ENCODE measurements at regions not wholly inside any gene's neighbourhood (a gene's known extent, or its start where the extent isn't known, plus 50 kb on each side); places are given as distances from the start of the nearest gene placed in this dataset.

GRCh38 chr19:22528956-22529355 lies 105.2 kb upstream of the ZNF492 start:
- RAD21 ChIA-PET (ENCODE audit: low non-redundant PET in 1 of 2, low total read pairs in 2 of 2, uncharacterized antibody in 2 of 2, unreplicated experiment in 2 of 2): no interaction called here
- no TSS peak for BruUV-seq (replicated peaks)
- no peaks in the 10 kb centered on the region for H3K4me1 ChIP-seq (ENCODE audit: control insufficient read depth in 1 of 2, insufficient read depth in 2 of 2, low read length in 2 of 2)
- H3K27me3 ChIP-seq (ENCODE audit: insufficient read depth, low read length): no peaks in the 10 kb centered on the region
- no peak for ATAC-seq
- CTCF ChIA-PET: no interaction called here
- POLR2A ChIA-PET: no interaction called here
- no peak overlapping the region for H3K27ac ChIP-seq (ENCODE audit: low read depth, low read length)
- TF ChIP-seq CTCF (IDR thresholded peaks at IDR 0.05 in 2 of 3, conservative IDR thresholded peaks at IDR 0.05 in 1 of 3; ENCODE audit: borderline replicate concordance in 1 of 3, insufficient read depth in 1 of 3, low read depth in 2 of 3, low read length in 2 of 3) (no peak), ZFX (IDR thresholded peaks at IDR 0.05) (no peak), CBX3 (IDR thresholded peaks at IDR 0.05; ENCODE audit: low read depth) (no peak), YY1 (IDR thresholded peaks at IDR 0.05; ENCODE audit: extremely low read depth, insufficient replicate concordance, low read depth, low read length) (no peak), EZH2 (IDR thresholded peaks at IDR 0.05) (no peak), SIN3A (IDR thresholded peaks at IDR 0.05; ENCODE audit: low read depth) (no peak), EZH2phosphoT487 (IDR thresholded peaks at IDR 0.05; ENCODE audit: borderline replicate concordance) (no peak), ATF3 (IDR thresholded peaks at IDR 0.05) (no peak)
- TF ChIP-seq, protein P1, sequence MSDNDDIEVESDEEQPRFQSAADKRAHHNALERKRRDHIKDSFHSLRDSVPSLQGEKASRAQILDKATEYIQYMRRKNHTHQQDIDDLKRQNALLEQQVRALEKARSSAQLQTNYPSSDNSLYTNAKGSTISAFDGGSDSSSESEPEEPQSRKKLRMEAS (IDR thresholded peaks at IDR 0.05): no peak
- no peaks in the 10 kb centered on the region for H3K36me3 ChIP-seq (ENCODE audit: control insufficient read depth in 1 of 2, insufficient read depth in 2 of 2, low read length in 2 of 2)
- no peak for DNase-seq (ENCODE audit: low read depth, low spot score)
- H3K4me2 ChIP-seq (ENCODE audit: low read length): no peak overlapping the region
- no peak overlapping the region for H2AFZ ChIP-seq (ENCODE audit: low read depth, low read length, poor library complexity, severe bottlenecking)
- intact Hi-C loops (cut with micrococcal nuclease): no loop called here
- no peaks in the 10 kb centered on the region for H3K79me2 ChIP-seq (ENCODE audit: insufficient read depth, low read length)
- H3K9me3 ChIP-seq (ENCODE audit: control insufficient read depth in 1 of 2, insufficient read depth in 1 of 2, low read depth in 1 of 2, low read length in 2 of 2): peaks cover 8 to 20% of the 10 kb centered on the region in 2 experiments; a peak in 2 of 4 replicates
- no peaks in the 10 kb centered on the region for H4K20me1 ChIP-seq (ENCODE audit: insufficient read depth)
- no peak overlapping the region for H3K9ac ChIP-seq (ENCODE audit: low read length)
- H3K9me2 ChIP-seq (ENCODE audit: insufficient read depth): no peaks in the 10 kb centered on the region
- H3K4me3 ChIP-seq (replicated peaks in 1 of 2; ENCODE audit: low read depth in 1 of 2, low read length in 2 of 2): no peak overlapping the region
